ENCODE measurements at regions not wholly inside any gene's neighbourhood (a gene's known extent, or its start where the extent isn't known, plus 50 kb on each side); places are given as distances from the start of the nearest gene placed in this dataset.

DNA sequence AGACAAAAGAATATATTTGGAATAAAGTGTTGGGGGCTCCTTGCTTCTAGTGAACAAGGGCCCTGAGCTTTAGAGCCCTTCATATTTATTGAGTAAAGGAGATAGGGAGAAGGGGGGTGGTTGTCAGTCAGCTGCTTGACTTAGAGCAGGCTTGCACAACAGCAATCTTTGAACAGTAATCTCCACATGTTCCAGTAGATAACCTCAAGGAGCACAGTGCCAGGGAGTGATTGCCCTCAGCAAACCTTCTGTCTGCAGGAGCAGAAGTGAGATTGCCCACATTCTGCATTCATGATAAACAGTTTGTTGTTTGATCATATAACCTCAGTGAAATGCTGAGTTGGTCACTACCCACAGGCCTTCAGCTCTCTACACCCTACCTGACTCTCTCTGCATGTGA, 205.8 kb upstream of the CXCL13 start:
- no peak overlapping the region for H3K4me3 ChIP-seq
- H3K79me2 ChIP-seq (ENCODE audit: control insufficient read depth, insufficient read depth, low read length) = no peaks in the 10 kb centered on the region
- in situ Hi-C loops (cut with MboI) = no loop called here
- POLR2A ChIA-PET = no interaction called here
- H3K27me3 ChIP-seq (replicated peaks in 1 of 2; ENCODE audit: control insufficient read depth in 2 of 2, insufficient read depth in 2 of 2, low read length in 1 of 2) = no peaks in the 10 kb centered on the region
- DNase-seq (ENCODE audit: low read depth, low spot score) = no peak
- no TSS peak for BruUV-seq (replicated peaks)
- H2AFZ ChIP-seq (ENCODE audit: control insufficient read depth, low read depth, low read length) = no peak overlapping the region
- no peak overlapping the region for H3K4me2 ChIP-seq (ENCODE audit: control insufficient read depth, insufficient read depth)
- intact Hi-C loops (cut with micrococcal nuclease; ENCODE audit: unreplicated experiment) = no loop called here
- H4K20me1 ChIP-seq (ENCODE audit: control insufficient read depth, insufficient read depth) = no peaks in the 10 kb centered on the region
- H3K27ac ChIP-seq (ENCODE audit: control insufficient read depth, insufficient read depth) = no peak overlapping the region
- ATAC-seq = no peak
- FAIRE-seq = no peak
- no peaks in the 10 kb centered on the region for H3K36me3 ChIP-seq (ENCODE audit: control insufficient read depth in 2 of 2, insufficient read depth in 2 of 2, low read length in 1 of 2)
- SMC1A ChIA-PET (ENCODE audit: uncharacterized antibody, unreplicated experiment) = no interaction called here
- no peak overlapping the region for H3K9ac ChIP-seq (ENCODE audit: control insufficient read depth, insufficient read depth, low read length)
- CTCF ChIA-PET = no interaction called here
- no peaks in the 10 kb centered on the region for H3K9me3 ChIP-seq (replicated peaks; ENCODE audit: control insufficient read depth, insufficient read depth, low read length)
- no peaks in the 10 kb centered on the region for H3K4me1 ChIP-seq (ENCODE audit: control insufficient read depth, insufficient read depth, low read length)
- RAD21 ChIA-PET (ENCODE audit: unreplicated experiment) = no interaction called here
- TF ChIP-seq, protein P1, sequence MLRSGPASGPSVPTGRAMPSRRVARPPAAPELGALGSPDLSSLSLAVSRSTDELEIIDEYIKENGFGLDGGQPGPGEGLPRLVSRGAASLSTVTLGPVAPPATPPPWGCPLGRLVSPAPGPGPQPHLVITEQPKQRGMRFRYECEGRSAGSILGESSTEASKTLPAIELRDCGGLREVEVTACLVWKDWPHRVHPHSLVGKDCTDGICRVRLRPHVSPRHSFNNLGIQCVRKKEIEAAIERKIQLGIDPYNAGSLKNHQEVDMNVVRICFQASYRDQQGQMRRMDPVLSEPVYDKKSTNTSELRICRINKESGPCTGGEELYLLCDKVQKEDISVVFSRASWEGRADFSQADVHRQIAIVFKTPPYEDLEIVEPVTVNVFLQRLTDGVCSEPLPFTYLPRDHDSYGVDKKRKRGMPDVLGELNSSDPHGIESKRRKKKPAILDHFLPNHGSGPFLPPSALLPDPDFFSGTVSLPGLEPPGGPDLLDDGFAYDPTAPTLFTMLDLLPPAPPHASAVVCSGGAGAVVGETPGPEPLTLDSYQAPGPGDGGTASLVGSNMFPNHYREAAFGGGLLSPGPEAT (IDR thresholded peaks at IDR 0.05; ENCODE audit: low read depth) = no peak
- TF ChIP-seq, protein P2, sequence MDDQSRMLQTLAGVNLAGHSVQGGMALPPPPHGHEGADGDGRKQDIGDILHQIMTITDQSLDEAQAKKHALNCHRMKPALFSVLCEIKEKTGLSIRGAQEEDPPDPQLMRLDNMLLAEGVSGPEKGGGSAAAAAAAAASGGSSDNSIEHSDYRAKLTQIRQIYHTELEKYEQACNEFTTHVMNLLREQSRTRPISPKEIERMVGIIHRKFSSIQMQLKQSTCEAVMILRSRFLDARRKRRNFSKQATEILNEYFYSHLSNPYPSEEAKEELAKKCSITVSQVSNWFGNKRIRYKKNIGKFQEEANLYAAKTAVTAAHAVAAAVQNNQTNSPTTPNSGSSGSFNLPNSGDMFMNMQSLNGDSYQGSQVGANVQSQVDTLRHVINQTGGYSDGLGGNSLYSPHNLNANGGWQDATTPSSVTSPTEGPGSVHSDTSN (IDR thresholded peaks at IDR 0.05; ENCODE audit: insufficient replicate concordance, low read depth, low read length) = no peak
- no peak for TF ChIP-seq YY1 (IDR thresholded peaks at IDR 0.05; ENCODE audit: low read depth, low read length)
- TF ChIP-seq, protein P3, sequence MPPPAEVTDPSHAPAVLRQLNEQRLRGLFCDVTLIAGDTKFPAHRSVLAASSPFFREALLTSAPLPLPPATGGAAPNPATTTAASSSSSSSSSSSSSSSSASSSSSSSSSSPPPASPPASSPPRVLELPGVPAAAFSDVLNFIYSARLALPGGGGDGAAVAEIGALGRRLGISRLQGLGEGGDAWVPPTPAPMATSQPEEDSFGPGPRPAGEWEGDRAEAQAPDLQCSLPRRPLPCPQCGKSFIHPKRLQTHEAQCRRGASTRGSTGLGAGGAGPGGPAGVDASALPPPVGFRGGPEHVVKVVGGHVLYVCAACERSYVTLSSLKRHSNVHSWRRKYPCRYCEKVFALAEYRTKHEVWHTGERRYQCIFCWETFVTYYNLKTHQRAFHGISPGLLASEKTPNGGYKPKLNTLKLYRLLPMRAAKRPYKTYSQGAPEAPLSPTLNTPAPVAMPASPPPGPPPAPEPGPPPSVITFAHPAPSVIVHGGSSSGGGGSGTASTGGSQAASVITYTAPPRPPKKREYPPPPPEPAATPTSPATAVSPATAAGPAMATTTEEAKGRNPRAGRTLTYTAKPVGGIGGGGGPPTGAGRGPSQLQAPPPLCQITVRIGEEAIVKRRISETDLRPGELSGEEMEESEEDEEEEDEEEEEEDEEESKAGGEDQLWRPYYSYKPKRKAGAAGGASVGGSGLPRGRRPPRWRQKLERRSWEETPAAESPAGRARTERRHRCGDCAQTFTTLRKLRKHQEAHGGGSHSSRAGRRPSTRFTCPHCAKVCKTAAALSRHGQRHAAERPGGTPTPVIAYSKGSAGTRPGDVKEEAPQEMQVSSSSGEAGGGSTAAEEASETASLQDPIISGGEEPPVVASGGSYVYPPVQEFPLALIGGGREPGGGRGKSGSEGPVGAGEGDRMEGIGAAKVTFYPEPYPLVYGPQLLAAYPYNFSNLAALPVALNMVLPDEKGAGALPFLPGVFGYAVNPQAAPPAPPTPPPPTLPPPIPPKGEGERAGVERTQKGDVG (CRISPR knock-in tag; IDR thresholded peaks at IDR 0.05) = no peak
- no peak for TF ChIP-seq CHD1 (IDR thresholded peaks at IDR 0.05; ENCODE audit: low read depth, low read length)
- no peak for TF ChIP-seq SPI1 (IDR thresholded peaks at IDR 0.05; ENCODE audit: borderline replicate concordance, insufficient read depth, low read depth, low read length)
- no peak for TF ChIP-seq BRCA1 (IDR thresholded peaks at IDR 0.05; ENCODE audit: low read depth, low read length)
- no peak for TF ChIP-seq MYB (IDR thresholded peaks at IDR 0.05; ENCODE audit: borderline replicate concordance, low read depth, low read length)
- no peak for TF ChIP-seq RUNX3 (IDR thresholded peaks at IDR 0.05; ENCODE audit: low read length)
- TF ChIP-seq, protein P4, sequence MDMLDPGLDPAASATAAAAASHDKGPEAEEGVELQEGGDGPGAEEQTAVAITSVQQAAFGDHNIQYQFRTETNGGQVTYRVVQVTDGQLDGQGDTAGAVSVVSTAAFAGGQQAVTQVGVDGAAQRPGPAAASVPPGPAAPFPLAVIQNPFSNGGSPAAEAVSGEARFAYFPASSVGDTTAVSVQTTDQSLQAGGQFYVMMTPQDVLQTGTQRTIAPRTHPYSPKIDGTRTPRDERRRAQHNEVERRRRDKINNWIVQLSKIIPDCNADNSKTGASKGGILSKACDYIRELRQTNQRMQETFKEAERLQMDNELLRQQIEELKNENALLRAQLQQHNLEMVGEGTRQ (IDR thresholded peaks at IDR 0.05; ENCODE audit: borderline replicate concordance, low read depth, low read length) = no peak
- no peak for TF ChIP-seq POLR2AphosphoS5 (IDR thresholded peaks at IDR 0.05; ENCODE audit: low read length)
- TF ChIP-seq HDAC2 (IDR thresholded peaks at IDR 0.05) = no peak
- TF ChIP-seq FOS (IDR thresholded peaks at IDR 0.05; ENCODE audit: borderline replicate concordance, extremely low read depth, insufficient read length) = no peak
- TF ChIP-seq FOXK2 (IDR thresholded peaks at IDR 0.05) = no peak
- no peak for TF ChIP-seq RBBP5 (conservative IDR thresholded peaks at IDR 0.05)
- TF ChIP-seq EED (IDR thresholded peaks at IDR 0.05; ENCODE audit: low read depth) = no peak
- TF ChIP-seq, protein P5, sequence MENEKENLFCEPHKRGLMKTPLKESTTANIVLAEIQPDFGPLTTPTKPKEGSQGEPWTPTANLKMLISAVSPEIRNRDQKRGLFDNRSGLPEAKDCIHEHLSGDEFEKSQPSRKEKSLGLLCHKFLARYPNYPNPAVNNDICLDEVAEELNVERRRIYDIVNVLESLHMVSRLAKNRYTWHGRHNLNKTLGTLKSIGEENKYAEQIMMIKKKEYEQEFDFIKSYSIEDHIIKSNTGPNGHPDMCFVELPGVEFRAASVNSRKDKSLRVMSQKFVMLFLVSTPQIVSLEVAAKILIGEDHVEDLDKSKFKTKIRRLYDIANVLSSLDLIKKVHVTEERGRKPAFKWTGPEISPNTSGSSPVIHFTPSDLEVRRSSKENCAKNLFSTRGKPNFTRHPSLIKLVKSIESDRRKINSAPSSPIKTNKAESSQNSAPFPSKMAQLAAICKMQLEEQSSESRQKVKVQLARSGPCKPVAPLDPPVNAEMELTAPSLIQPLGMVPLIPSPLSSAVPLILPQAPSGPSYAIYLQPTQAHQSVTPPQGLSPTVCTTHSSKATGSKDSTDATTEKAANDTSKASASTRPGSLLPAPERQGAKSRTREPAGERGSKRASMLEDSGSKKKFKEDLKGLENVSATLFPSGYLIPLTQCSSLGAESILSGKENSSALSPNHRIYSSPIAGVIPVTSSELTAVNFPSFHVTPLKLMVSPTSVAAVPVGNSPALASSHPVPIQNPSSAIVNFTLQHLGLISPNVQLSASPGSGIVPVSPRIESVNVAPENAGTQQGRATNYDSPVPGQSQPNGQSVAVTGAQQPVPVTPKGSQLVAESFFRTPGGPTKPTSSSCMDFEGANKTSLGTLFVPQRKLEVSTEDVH (IDR thresholded peaks at IDR 0.05; ENCODE audit: low read depth, partially characterized antibody) = no peak

Data from GM12878 (cell line).